Posterior cingulate gyrus (tissue), 11 donors: ENCODE measurements at regions not wholly inside any gene's neighbourhood (a gene's known extent, or its start where the extent isn't known, plus 50 kb on each side); places are given as distances from the start of the nearest gene placed in this dataset.

ENCODE experiments used
- DNase-seq, 10 donors: peaks; one replicate each; pipeline versions ENCODE4 v3.0.0 to v3.0.0-alpha.2; 2020 to 2021; ENCODE audit warnings: mixed read lengths in 3 of 10
- intact Hi-C: fragments of 100-400 bp; cut with DNase I; formaldehyde crosslinking; loops from one replicate; pipeline ENCODE4 v1.15.1; 2023

- intact Hi-C loops = no loop called here
- no peak for DNase-seq
Measured at GRCh38 chr15:94602754-94603470, 371.6 kb downstream of the MCTP2 start.

GRCh38 chr15:94606286-94606685 lies 374.9 kb downstream of the MCTP2 start:
- intact Hi-C loops = no loop called here

GRCh38 chr15:94607176-94607654 lies 375.9 kb downstream of the MCTP2 start:
- intact Hi-C loops = no loop called here
- no peak for DNase-seq

More at GRCh38 chr15:94606286-94606685, 374.9 kb downstream of the MCTP2 start:
- no peak for DNase-seq

- no peak for DNase-seq
- intact Hi-C loops = no loop called here
Measured at GRCh38 chr15:94610069-94610468, 378.7 kb downstream of the MCTP2 start.

GRCh38 chr15:94610485-94610884 lies 379.1 kb downstream of the MCTP2 start:
- no peak for DNase-seq
- intact Hi-C loops = no loop called here

- intact Hi-C loops = no loop called here
- no peak for DNase-seq
Measured at GRCh38 chr15:94611656-94612055, 380.3 kb downstream of the MCTP2 start.

- intact Hi-C loops = no loop called here
- no peak for DNase-seq
Measured at GRCh38 chr15:94615688-94616087, 384.3 kb downstream of the MCTP2 start.

GRCh38 chr15:94620632-94621031 lies 389.3 kb downstream of the MCTP2 start:
- intact Hi-C loops = no loop called here
- no peak for DNase-seq

GRCh38 chr15:94621736-94622135 lies 390.4 kb downstream of the MCTP2 start:
- intact Hi-C loops = no loop called here
- no peak for DNase-seq

GRCh38 chr15:94626949-94627348 lies 395.6 kb downstream of the MCTP2 start:
- intact Hi-C loops = no loop called here
- DNase-seq = no peak

- intact Hi-C loops = no loop called here
- no peak for DNase-seq
Measured at GRCh38 chr15:94631608-94632007, 400.2 kb downstream of the MCTP2 start.

GRCh38 chr15:94638183-94638582 lies 406.8 kb downstream of the MCTP2 start:
- no peak for DNase-seq
- intact Hi-C loops = no loop called here

GRCh38 chr15:94639701-94640100 lies 408.3 kb downstream of the MCTP2 start:
- no peak for DNase-seq
- intact Hi-C loops = no loop called here

GRCh38 chr15:94644433-94644832 lies 413.1 kb downstream of the MCTP2 start:
- no peak for DNase-seq

GRCh38 chr15:94653071-94653470 lies 421.7 kb downstream of the MCTP2 start:
- intact Hi-C loops = no loop called here
- no peak for DNase-seq

More at GRCh38 chr15:94644433-94644832, 413.1 kb downstream of the MCTP2 start:
- intact Hi-C loops = no loop called here

GRCh38 chr15:94655249-94655880 lies 424.0 kb downstream of the MCTP2 start:
- intact Hi-C loops = no loop called here
- no peak for DNase-seq

- intact Hi-C loops = no loop called here
- DNase-seq = no peak
Measured at GRCh38 chr15:94665676-94666441, 434.5 kb downstream of the MCTP2 start.

- DNase-seq = no peak
- intact Hi-C loops = no loop called here
Measured at GRCh38 chr15:94666553-94666952, 435.2 kb downstream of the MCTP2 start.

- intact Hi-C loops = no loop called here
- no peak for DNase-seq
Measured at GRCh38 chr15:94667109-94667508, 435.7 kb downstream of the MCTP2 start.

GRCh38 chr15:94670438-94671034 lies 439.2 kb downstream of the MCTP2 start:
- intact Hi-C loops = loop anchor here (2.0 to 5.0 kb wide), 2 partner anchors 622 to 1674 kb away; no protein-coding TSS in a partner anchor
- DNase-seq = no peak
